CD14-positive monocyte (primary cell): ENCODE measurements at regions not wholly inside any gene's neighbourhood (a gene's known extent, or its start where the extent isn't known, plus 50 kb on each side); places are given as distances from the start of the nearest gene placed in this dataset.

Source experiments
- DNase-seq, 3 donors: peaks; one replicate each; pipeline ENCODE4 v3.0.0-alpha.2; 2011 to 2022
- H2AFZ ChIP-seq: 2 replicates; pipeline ENCODE4 v1.6.0; 2012; ENCODE audit warnings: mild to moderate bottlenecking, low read depth, low read length, inconsistent platforms; ENCODE audit not compliant: insufficient read depth, poor library complexity, severe bottlenecking
- H3K27ac ChIP-seq, 2 donors: 1 replicate in 1 of 2; 2 replicates in 1 of 2; pipeline ENCODE4 v1.5.1; 2012 to 2013; ENCODE audit warnings: low read length in 2 of 2, control low read depth in 1 of 2, inconsistent platforms in 1 of 2, low read depth in 1 of 2, mild to moderate bottlenecking in 1 of 2
- H3K27me3 ChIP-seq, 2 donors: one replicate each; pipeline versions ENCODE4 v1.6.0 to v1.6.1; 2011 to 2013; ENCODE audit warnings: low read length in 2 of 2; ENCODE audit not compliant: control insufficient read depth in 2 of 2, insufficient read depth in 2 of 2
- H3K36me3 ChIP-seq, 2 donors: replicated peaks in 1 of 2; 1 replicate in 1 of 2; 2 replicates in 1 of 2; pipeline versions ENCODE4 v1.5.1 to v1.6.1; 2012 to 2013; ENCODE audit warnings: low read length in 2 of 2, control low read depth in 1 of 2, inconsistent platforms in 1 of 2, mild to moderate bottlenecking in 1 of 2; ENCODE audit not compliant: insufficient read depth in 2 of 2, control insufficient read depth in 1 of 2
- H3K4me1 ChIP-seq, 2 donors: 1 replicate in 1 of 2; 2 replicates in 1 of 2; pipeline versions ENCODE4 v1.5.1 to v1.6.1; 2012 to 2013; ENCODE audit warnings: low read length in 2 of 2, control low read depth in 1 of 2, inconsistent platforms in 1 of 2, mild to moderate bottlenecking in 1 of 2, moderate library complexity in 1 of 2; ENCODE audit not compliant: insufficient read depth in 2 of 2, control insufficient read depth in 1 of 2
- H3K4me2 ChIP-seq: replicated peaks from 2 replicates; pipeline ENCODE3; 2012; ENCODE audit warnings: low read length, moderate library complexity, mild to moderate bottlenecking; ENCODE audit not compliant: poor library complexity, severe bottlenecking; ENCODE audit errors: extremely low read depth
- H3K4me3 ChIP-seq, 3 experiments: fragments of 200-600 bp in 1 of 3; sonication (generic) in 1 of 3; replicated peaks in 1 of 3; 1 replicate in 2 of 3; 2 replicates in 1 of 3; pipeline ENCODE4 v1.5.1; 2011 to 2013; ENCODE audit warnings: low read length in 3 of 3, mild to moderate bottlenecking in 3 of 3, control low read depth in 2 of 3, low read depth in 2 of 3, inconsistent platforms in 1 of 3, moderate library complexity in 1 of 3
- H3K79me2 ChIP-seq: 2 replicates; pipeline ENCODE4 v1.6.0; 2012; ENCODE audit warnings: mild to moderate bottlenecking, control low read depth, inconsistent platforms, low read length, moderate library complexity; ENCODE audit not compliant: insufficient read depth
- H3K9ac ChIP-seq: 2 replicates; pipeline ENCODE4 v1.6.0; 2017; ENCODE audit warnings: low read length, mild to moderate bottlenecking; ENCODE audit not compliant: insufficient read depth, poor library complexity, severe bottlenecking
- H3K9me3 ChIP-seq, 2 donors: replicated peaks in 1 of 2; 1 replicate in 1 of 2; 2 replicates in 1 of 2; pipeline versions ENCODE4 v1.5.1 to v1.6.1; 2012 to 2013; ENCODE audit warnings: low read length in 2 of 2, control low read depth in 1 of 2; ENCODE audit not compliant: control insufficient read depth in 1 of 2, insufficient read depth in 1 of 2
- H4K20me1 ChIP-seq: 2 replicates; pipeline ENCODE4 v1.6.0; 2012; ENCODE audit warnings: mild to moderate bottlenecking, low read length, control low read depth, moderate library complexity; ENCODE audit not compliant: insufficient read depth
- H3K27ac Mint-ChIP-seq, 7 donors: one replicate each; pipeline ENCODE4 v1.8.0; 2020; ENCODE audit warnings: mild to moderate bottlenecking in 7 of 7, mixed read lengths in 7 of 7, moderate library complexity in 6 of 7, inconsistent platforms in 2 of 7
- H3K27me3 Mint-ChIP-seq, 3 donors: one replicate each; pipeline ENCODE4 v1.8.0; 2021 to 2022; ENCODE audit warnings: low read depth in 3 of 3, mild to moderate bottlenecking in 3 of 3, mixed read lengths in 3 of 3, moderate library complexity in 3 of 3, inconsistent platforms in 1 of 3
- H3K36me3 Mint-ChIP-seq, 2 donors: one replicate each; pipeline ENCODE4 v1.8.0; 2020; ENCODE audit warnings: mixed read lengths in 2 of 2, inconsistent platforms in 1 of 2, mild to moderate bottlenecking in 1 of 2
- H3K4me1 Mint-ChIP-seq: one replicate; pipeline ENCODE4 v1.8.0; 2020; ENCODE audit warnings: mild to moderate bottlenecking, mixed read lengths
- H3K4me3 Mint-ChIP-seq, 2 donors: one replicate each; pipeline ENCODE4 v1.8.0; 2020; ENCODE audit warnings: mild to moderate bottlenecking in 2 of 2, mixed read lengths in 2 of 2, moderate library complexity in 1 of 2
- H3K9me3 Mint-ChIP-seq, 7 donors: one replicate each; pipeline ENCODE4 v1.8.0; 2020 to 2022; ENCODE audit warnings: mixed read lengths in 7 of 7, mild to moderate bottlenecking in 6 of 7, moderate library complexity in 6 of 7, inconsistent platforms in 2 of 7
- WGBS: methylation state at CpG from one replicate; pipeline ENCODE4 v1.1.5; 2013; ENCODE audit warnings: missing lambda C conversion rate; ENCODE audit not compliant: insufficient coverage; 5-methylcytosine and 5-hydroxymethylcytosine counted together
- intact Hi-C, 2 donors: fragments of 100-400 bp; cut with micrococcal nuclease; formaldehyde crosslinking; loops; one replicate each; pipeline versions ENCODE4 v1.15.0 to v1.15.1; 2023
- TF ChIP-seq, protein P1 (sequence below): fragments of 200-600 bp; IDR thresholded peaks from one replicate; pipeline ENCODE4 v1.8.0; 2022; ENCODE audit warnings: antibody characterized with exemption, mild to moderate bottlenecking

GRCh38 chr4:4643306-4643705, 101.5 kb upstream of the STX18 start:
- H3K79me2 ChIP-seq = no peaks in the 10 kb centered on the region
- no peaks in the 10 kb centered on the region for H3K4me1 ChIP-seq
- no peak overlapping the region for H3K4me3 Mint-ChIP-seq
- H3K9ac ChIP-seq = no peak overlapping the region
- H3K27me3 ChIP-seq = no peaks in the 10 kb centered on the region
- no peaks in the 10 kb centered on the region for H3K4me1 Mint-ChIP-seq
- DNase-seq = no peak
- no peak overlapping the region for H3K4me3 ChIP-seq
- H3K27ac Mint-ChIP-seq = no peak overlapping the region
- H3K36me3 Mint-ChIP-seq = no peaks in the 10 kb centered on the region
- H4K20me1 ChIP-seq = no peaks in the 10 kb centered on the region
- TF ChIP-seq, protein P1, sequence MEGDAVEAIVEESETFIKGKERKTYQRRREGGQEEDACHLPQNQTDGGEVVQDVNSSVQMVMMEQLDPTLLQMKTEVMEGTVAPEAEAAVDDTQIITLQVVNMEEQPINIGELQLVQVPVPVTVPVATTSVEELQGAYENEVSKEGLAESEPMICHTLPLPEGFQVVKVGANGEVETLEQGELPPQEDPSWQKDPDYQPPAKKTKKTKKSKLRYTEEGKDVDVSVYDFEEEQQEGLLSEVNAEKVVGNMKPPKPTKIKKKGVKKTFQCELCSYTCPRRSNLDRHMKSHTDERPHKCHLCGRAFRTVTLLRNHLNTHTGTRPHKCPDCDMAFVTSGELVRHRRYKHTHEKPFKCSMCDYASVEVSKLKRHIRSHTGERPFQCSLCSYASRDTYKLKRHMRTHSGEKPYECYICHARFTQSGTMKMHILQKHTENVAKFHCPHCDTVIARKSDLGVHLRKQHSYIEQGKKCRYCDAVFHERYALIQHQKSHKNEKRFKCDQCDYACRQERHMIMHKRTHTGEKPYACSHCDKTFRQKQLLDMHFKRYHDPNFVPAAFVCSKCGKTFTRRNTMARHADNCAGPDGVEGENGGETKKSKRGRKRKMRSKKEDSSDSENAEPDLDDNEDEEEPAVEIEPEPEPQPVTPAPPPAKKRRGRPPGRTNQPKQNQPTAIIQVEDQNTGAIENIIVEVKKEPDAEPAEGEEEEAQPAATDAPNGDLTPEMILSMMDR = no peak
- H3K9me3 Mint-ChIP-seq = peaks cover 0 to 3% (median 0%) of the 10 kb centered on the region in 7 donors
- H3K9me3 ChIP-seq = no peaks in the 10 kb centered on the region
- no peak overlapping the region for H3K4me2 ChIP-seq
- no peaks in the 10 kb centered on the region for H3K36me3 ChIP-seq
- H3K27ac ChIP-seq = no peak overlapping the region
- intact Hi-C loops = no loop called here
- WGBS = 84% methylated on average over 3 of the region's 5 CpGs
- H2AFZ ChIP-seq = no peak overlapping the region
- peaks cover 0 to 2% (median 2%) of the 10 kb centered on the region in 3 donors for H3K27me3 Mint-ChIP-seq

- intact Hi-C loops = no loop called here
- Histone ChIP-seq H3K9ac (no peak overlapping the region), H3K4me1 (no peaks in the 10 kb centered on the region), H3K36me3 (no peaks in the 10 kb centered on the region), H4K20me1 (no peaks in the 10 kb centered on the region), H3K4me2 (no peak overlapping the region), H3K4me3 (no peak overlapping the region), H3K27me3 (no peaks in the 10 kb centered on the region), H2AFZ (no peak overlapping the region), H3K9me3 (no peaks in the 10 kb centered on the region), H3K27ac (no peak overlapping the region), H3K79me2 (no peaks in the 10 kb centered on the region)
- no peak overlapping the region for H3K27ac Mint-ChIP-seq
- H3K9me3 Mint-ChIP-seq = peaks cover 0 to 3% (median 0%) of the 10 kb centered on the region in 7 donors
- TF ChIP-seq, protein P1 = no peak
- H3K36me3 Mint-ChIP-seq = no peaks in the 10 kb centered on the region
- peaks cover 0 to 2% (median 2%) of the 10 kb centered on the region in 3 donors for H3K27me3 Mint-ChIP-seq
- 100% methylated on average over 2 of the region's 6 CpGs for WGBS
- H3K4me3 Mint-ChIP-seq = no peak overlapping the region
- no peaks in the 10 kb centered on the region for H3K4me1 Mint-ChIP-seq
- DNase-seq = no peak
Measured at GRCh38 chr4:4642496-4643000, 100.7 kb upstream of the STX18 start.
